Neural crest cell (in vitro differentiated cells): ENCODE measurements at regions not wholly inside any gene's neighbourhood (a gene's known extent, or its start where the extent isn't known, plus 50 kb on each side); places are given as distances from the start of the nearest gene placed in this dataset.
A peak's percentile ranks its signal among the peaks of the same experiment; 100 is the strongest.

ENCODE experiments used
- DNase-seq: peaks from one replicate; pipeline ENCODE4 v3.0.0; 2021; ENCODE audit warnings: low read depth, mixed read lengths, low spot score
- H3K27ac Mint-ChIP-seq: one replicate; pipeline ENCODE4 v1.8.0; 2021; ENCODE audit warnings: mild to moderate bottlenecking, mixed read lengths; ENCODE audit not compliant: unreplicated experiment
- H3K27me3 Mint-ChIP-seq: 2 replicates; pipeline ENCODE4 v1.8.0; 2021; ENCODE audit warnings: low read depth, mild to moderate bottlenecking, mixed read lengths
- H3K36me3 Mint-ChIP-seq: 2 replicates; pipeline ENCODE4 v1.8.0; 2021; ENCODE audit warnings: low read depth, mild to moderate bottlenecking, mixed read lengths
- H3K4me1 Mint-ChIP-seq: 2 replicates; pipeline ENCODE4 v1.8.0; 2021; ENCODE audit warnings: mixed read lengths
- H3K4me3 Mint-ChIP-seq: one replicate; pipeline ENCODE4 v1.8.0; 2021; ENCODE audit warnings: mild to moderate bottlenecking, mixed read lengths
- H3K9me3 Mint-ChIP-seq: 2 replicates; pipeline ENCODE4 v1.8.0; 2021; ENCODE audit warnings: mixed read lengths
- TF ChIP-seq, protein P1 (sequence below): fragments of 200-600 bp; sonication (generic); conservative IDR thresholded peaks from 2 replicates; pipeline ENCODE4 v1.5.0; 2021; ENCODE audit warnings: antibody characterized with exemption, mild to moderate bottlenecking

DNA sequence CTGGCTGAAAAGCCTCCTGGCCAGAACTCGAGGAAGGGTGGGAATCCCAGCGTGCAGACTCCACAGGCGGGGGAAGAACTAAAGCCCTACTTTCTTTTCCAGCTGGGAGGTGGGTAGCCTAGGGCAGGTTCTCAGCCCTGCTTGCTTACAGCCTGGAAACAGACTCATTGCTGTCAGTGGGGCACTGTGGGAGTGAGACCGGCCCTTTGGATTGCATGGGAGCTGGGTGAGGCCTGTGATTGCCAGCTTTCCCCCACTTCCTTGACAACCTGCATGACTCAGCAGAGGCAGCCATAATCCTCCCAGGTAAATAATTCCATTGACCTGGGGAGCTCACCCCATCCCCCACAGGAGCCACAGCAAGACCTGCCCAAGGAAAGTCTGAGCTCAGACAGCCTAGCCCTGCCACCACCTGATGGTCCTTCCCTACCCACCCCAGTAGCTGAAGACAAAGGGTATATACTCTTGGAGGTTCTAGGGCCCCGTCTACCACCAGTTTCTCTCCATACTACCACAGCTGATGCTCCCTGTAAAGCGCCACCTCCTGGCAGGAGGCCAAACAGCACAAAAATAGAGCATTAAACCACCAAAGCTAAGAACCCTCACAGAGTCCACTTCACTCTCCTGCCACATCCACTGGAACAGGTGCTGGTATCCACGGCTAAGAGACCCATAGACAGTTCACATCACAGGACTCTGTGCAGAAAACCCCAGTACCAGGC lies 294.1 kb downstream of the SEC23A start:
- no peak overlapping the region for H3K27ac Mint-ChIP-seq

DNA sequence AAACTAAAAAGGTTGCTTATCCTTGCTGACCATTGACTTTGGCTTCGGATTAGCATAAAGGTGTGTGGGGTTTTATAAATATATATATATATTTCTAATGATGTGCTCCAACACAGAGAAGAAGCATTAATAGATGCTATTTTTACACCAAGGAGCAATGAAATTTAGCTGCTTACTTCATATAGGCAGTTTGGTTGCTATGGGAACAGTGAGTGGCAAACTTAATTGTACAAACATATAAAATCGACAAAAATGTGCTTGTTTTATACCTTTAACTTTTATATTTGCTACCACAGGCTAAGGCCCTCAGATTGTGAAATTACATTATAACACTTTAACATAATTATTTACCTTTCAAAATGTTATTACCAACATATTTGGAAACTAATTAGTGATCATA lies 303.4 kb downstream of the SEC23A start:
- Mint-ChIP-seq H3K36me3 (peaks cover 3% of the 10 kb centered on the region), H3K9me3 (peaks cover 4% of the 10 kb centered on the region), H3K4me1 (no peaks in the 10 kb centered on the region), H3K27me3 (no peaks in the 10 kb centered on the region), H3K4me3 (no peak overlapping the region), H3K27ac (no peak overlapping the region)
- no peak for DNase-seq
- TF ChIP-seq, protein P1, sequence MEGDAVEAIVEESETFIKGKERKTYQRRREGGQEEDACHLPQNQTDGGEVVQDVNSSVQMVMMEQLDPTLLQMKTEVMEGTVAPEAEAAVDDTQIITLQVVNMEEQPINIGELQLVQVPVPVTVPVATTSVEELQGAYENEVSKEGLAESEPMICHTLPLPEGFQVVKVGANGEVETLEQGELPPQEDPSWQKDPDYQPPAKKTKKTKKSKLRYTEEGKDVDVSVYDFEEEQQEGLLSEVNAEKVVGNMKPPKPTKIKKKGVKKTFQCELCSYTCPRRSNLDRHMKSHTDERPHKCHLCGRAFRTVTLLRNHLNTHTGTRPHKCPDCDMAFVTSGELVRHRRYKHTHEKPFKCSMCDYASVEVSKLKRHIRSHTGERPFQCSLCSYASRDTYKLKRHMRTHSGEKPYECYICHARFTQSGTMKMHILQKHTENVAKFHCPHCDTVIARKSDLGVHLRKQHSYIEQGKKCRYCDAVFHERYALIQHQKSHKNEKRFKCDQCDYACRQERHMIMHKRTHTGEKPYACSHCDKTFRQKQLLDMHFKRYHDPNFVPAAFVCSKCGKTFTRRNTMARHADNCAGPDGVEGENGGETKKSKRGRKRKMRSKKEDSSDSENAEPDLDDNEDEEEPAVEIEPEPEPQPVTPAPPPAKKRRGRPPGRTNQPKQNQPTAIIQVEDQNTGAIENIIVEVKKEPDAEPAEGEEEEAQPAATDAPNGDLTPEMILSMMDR: no peak

More for the DNA sequence above, 294.1 kb downstream of the SEC23A start:
- no peaks in the 10 kb centered on the region for H3K27me3 Mint-ChIP-seq
- peaks cover 6% of the 10 kb centered on the region for H3K9me3 Mint-ChIP-seq
- no peak for DNase-seq
- TF ChIP-seq, protein P1: peak; percentile 34
- H3K4me3 Mint-ChIP-seq: no peak overlapping the region
- no peaks in the 10 kb centered on the region for H3K4me1 Mint-ChIP-seq
- H3K36me3 Mint-ChIP-seq: no peaks in the 10 kb centered on the region

DNA sequence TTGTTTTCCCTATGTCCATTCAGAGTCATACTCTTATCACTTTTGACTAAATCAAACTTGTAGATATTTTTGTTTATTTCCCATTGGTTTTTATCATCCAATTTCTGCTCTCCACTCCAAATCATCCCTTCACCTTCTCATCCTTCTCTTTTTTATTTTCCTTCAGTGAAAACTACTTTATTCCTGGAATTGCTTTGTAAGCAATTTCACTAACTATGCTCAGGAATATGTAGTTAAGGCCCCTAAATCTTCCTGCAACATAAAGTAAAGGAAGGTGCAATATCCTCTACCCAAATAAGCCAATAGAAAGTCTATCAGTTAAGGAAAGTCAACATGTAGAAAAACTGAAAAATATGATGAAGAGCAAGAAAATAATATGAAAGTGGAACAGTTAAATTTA lies 308.4 kb downstream of the SEC23A start:
- DNase-seq: no peak
- TF ChIP-seq, protein P1: no peak
- no peak overlapping the region for H3K4me3 Mint-ChIP-seq
- no peak overlapping the region for H3K27ac Mint-ChIP-seq
- H3K27me3 Mint-ChIP-seq: no peaks in the 10 kb centered on the region
- no peaks in the 10 kb centered on the region for H3K9me3 Mint-ChIP-seq
- H3K4me1 Mint-ChIP-seq: no peaks in the 10 kb centered on the region
- H3K36me3 Mint-ChIP-seq: no peaks in the 10 kb centered on the region

DNA sequence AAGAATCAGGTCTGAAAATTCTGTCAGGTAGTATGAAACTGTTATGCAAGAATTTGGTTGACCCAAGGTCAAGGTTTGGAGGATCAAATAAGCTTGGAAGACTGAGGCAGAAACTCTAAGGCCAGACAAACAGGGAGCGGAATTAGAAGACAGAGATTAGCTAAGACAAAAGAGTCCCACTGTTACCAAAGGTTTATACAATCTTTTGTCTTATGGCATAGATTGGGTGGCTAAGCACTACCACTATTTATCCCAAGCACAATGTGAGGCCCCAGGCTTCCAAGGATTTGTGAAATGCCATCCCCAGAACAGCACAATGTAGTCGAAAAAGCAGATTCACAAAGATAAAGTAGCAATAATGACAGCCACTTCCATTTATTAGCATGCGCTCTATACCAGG lies 311.2 kb downstream of the SEC23A start:
- no peaks in the 10 kb centered on the region for H3K9me3 Mint-ChIP-seq
- no peak overlapping the region for H3K4me3 Mint-ChIP-seq
- H3K27ac Mint-ChIP-seq: no peak overlapping the region
- no peaks in the 10 kb centered on the region for H3K36me3 Mint-ChIP-seq
- no peaks in the 10 kb centered on the region for H3K27me3 Mint-ChIP-seq
- H3K4me1 Mint-ChIP-seq: no peaks in the 10 kb centered on the region
- TF ChIP-seq, protein P1: no peak
- DNase-seq: no peak

DNA sequence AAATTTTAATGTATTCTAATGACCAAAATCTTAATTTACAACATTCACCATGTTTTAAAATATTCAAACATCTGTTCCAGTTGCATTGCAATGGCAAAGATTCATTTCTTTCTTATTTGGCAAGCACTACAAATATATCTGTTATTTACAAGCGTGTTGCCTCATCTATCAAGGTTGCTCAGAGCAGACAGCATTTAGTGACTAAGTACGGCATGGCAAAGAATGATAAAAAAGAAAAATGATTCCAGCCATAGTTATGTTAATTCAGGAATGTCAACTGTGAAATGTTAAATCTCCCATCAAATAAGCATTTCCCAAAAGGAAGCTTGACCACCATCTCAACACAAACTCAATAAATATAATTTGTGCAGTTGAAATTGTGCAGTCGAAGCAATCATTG lies 312.1 kb downstream of the SEC23A start:
- no peaks in the 10 kb centered on the region for H3K9me3 Mint-ChIP-seq
- DNase-seq: no peak
- H3K4me3 Mint-ChIP-seq: no peak overlapping the region
- H3K27ac Mint-ChIP-seq: no peak overlapping the region
- no peaks in the 10 kb centered on the region for H3K27me3 Mint-ChIP-seq
- TF ChIP-seq, protein P1: no peak
- no peaks in the 10 kb centered on the region for H3K36me3 Mint-ChIP-seq
- no peaks in the 10 kb centered on the region for H3K4me1 Mint-ChIP-seq
